GM19238 (cell line): ENCODE measurements at regions not wholly inside any gene's neighbourhood (a gene's known extent, or its start where the extent isn't known, plus 50 kb on each side); places are given as distances from the start of the nearest gene placed in this dataset.

Experiments used
- DNase-seq: peaks from one replicate; pipeline ENCODE4 v3.0.0; 2011; ENCODE audit warnings: low spot score; ENCODE audit not compliant: insufficient read length

DNA sequence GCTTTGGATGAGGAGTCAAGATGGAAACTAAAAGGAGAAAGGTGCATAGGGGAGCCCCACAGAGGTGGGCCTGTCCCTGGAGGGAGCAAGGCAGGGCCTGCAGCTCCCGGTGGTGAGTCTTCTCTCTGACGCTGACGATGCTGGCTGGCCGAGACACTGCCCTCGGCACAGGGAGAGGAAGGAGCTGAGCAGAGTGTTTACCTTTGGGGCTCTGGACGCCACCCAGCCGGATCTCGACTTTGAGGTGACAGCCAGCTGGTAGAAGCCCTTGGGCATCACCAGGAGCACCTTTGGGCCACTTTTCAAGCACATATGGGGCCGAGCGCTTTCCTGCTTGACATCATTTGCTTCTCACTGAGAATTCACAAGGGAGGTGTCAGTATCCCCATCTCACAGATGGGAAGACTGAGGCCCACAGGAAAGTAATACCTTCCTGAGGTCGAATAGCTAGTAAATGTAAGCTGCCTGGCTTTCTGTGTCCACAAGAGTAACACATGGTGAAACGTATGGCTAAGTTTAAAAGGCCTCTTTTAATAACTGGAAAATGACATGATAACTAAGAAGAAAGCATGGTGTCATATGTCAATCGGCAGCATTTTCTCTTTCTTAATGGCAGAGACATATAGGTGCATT, 294.3 kb upstream of the TNRC6C start:
- no peak for DNase-seq

GRCh38 chr17:77665833-77666232, 292.7 kb upstream of the TNRC6C start:
- no peak for DNase-seq

- DNase-seq: no peak
Measured at GRCh38 chr17:77666462-77666861, 292.0 kb upstream of the TNRC6C start.

GRCh38 chr17:77666881-77667395, 291.6 kb upstream of the TNRC6C start:
- peak; percentile 35 for DNase-seq

- no peak for DNase-seq
Measured at GRCh38 chr17:77667478-77667877, 291.0 kb upstream of the TNRC6C start.

DNA sequence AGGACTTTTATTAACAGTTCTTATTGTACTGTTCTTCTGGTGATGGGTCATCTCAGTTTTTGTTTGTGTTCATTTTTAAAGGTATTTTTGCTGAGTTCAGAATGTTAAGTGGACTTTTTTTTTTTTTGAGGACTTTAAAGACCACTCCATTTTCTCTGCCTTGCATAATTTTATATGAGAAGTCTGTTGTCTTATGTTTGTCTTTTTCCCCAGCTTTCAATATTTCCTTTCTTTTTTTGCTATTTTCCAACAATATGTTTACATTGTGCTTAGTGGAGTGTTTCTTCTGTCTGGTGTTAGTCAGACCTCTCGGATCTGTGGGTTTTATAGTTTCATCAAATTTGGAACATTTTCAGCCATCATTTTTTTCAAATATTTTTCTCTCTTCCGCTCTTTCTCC, 290.0 kb upstream of the TNRC6C start:
- no peak for DNase-seq

GRCh38 chr17:77670173-77670572, 288.3 kb upstream of the TNRC6C start:
- DNase-seq: no peak

DNA sequence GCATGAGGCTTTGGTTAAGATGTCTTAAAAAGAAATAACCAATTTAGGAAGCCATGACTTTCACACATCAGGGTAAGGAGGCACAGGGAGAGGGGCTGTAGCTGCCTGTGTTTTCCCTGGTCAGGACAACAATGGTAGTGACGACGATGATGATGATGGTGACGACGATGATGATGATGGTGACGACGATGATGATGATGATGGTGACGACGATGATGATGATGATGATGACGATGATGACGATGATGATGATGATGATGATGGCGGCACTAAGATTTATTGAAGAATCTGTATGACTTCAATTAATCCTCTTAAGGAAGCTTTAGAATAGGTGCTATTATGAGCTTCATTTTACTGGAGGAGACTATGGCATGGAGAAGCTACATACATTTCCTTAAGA, 284.1 kb upstream of the TNRC6C start:
- no peak for DNase-seq

- no peak for DNase-seq
Measured at GRCh38 chr17:77675411-77675810, 283.1 kb upstream of the TNRC6C start.

- no peak for DNase-seq
Measured at GRCh38 chr17:77675816-77676215, 282.7 kb upstream of the TNRC6C start.

- no peak for DNase-seq
Measured at GRCh38 chr17:77676237-77676661, 282.3 kb upstream of the TNRC6C start.

DNA sequence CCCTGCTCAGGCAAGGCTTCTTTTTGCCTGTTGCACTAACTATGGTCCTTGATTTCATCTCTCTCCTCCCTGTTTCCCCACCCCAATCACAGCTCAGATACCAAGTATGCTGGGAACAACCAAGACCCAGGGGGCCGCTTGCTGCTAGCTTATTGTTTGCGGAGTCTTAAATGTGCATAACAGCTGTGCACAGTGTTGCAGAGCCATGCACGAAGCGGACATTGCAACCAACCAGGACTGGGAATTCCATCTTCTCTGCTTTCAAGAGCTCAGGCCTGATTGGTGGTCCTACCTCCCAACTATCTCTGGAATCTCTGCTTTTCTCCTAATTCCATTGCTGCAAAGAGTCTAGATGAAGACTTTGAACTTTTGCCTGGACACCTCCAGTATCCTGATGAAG, 281.3 kb upstream of the TNRC6C start:
- no peak for DNase-seq

GRCh38 chr17:77677630-77678029, 280.9 kb upstream of the TNRC6C start:
- DNase-seq: no peak

- DNase-seq: no peak
Measured at GRCh38 chr17:77679589-77679988, 278.9 kb upstream of the TNRC6C start.

DNA sequence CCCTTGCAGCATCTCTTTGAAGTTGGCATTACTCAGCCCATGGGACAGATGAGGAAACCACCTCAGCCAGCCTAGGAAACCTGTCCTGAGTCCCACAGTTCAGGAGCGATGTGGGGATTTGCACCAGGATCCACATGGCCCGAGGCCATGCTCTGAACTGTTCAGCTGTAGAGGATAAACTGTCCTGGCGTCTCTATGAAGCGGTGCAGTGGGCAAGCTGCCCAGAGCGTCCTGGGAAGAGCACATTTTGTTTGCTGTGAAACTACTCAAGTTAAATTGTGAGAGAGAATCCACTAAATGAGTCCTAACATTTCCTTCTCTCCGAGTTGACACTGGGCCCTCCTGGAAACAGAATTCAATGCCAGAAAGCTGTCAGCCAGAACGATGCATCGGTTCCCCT, 276.6 kb upstream of the TNRC6C start:
- DNase-seq: no peak

DNA sequence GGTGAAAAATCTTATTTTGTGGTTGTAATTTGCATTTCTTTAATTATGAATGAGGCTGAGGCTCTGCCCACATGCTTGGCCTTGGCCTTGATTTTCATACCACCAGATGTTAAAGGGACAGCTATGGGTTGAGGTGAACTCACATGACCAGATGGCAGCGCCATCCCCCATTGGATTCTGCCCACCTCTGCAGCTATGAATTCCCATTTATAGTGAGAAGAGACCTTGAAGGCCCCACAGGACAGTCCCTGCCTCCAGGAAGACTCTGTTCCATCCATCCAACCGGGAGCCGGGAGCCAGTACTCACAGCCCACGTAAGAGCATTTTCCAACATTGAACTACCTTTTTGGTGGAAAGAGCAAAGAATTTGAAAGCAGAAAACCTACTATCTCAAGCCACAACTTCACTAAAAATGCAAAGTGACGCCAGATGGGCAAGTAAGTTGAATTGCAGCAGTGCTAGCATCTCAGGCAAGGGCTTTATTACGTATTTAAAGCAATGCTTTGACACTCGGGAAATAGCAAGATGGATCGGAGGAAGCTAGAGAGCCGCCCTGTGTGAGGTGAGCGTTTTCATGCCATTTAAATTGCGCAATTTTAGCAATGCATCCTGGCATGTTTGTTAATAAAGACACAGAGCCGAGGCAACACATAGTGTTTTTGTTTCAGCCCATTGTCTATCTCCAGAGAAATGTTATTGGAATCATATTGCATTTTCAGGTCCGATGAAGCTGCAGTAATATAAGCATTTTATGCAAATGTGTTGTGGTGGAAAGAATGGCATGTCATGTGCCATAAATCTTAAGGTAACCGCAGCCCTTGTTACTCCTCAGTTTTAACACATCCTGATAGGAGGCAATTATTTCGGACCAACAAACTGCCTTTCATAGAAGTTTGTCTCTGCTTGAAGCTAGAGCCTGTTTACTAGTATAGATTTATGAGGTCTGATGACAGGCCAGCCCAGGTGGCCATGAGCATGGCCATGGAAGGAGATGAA, 273.4 kb upstream of the TNRC6C start:
- no peak for DNase-seq

DNA sequence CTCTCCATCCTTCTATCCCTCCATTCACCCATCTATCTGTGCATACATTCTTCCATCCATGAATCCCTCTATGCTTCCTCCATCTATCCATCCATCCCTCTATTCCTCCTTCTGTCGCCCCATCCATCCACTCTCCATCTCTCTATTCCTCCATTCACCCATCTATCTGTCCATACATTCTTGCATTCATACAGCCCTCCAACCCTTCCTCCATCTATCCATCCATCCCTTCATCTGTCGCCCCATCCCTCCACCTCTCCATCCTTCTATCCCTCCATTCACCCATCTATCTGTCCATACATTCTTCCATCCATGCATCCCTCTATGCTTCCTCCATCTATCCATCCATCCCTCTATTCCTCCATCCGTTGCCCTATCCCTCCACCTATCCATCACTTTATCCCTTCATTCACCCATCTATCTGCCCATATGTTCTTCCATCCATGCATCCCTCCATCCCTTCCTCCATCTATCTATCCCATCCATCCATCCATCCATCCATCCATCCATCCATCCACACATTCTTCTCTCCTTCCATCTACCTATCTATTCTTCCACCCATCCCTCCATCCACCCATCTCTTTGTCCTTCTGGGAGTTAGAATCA, 272.5 kb upstream of the TNRC6C start:
- no peak for DNase-seq

GRCh38 chr17:77686903-77687302, 271.6 kb upstream of the TNRC6C start:
- DNase-seq: no peak

DNA sequence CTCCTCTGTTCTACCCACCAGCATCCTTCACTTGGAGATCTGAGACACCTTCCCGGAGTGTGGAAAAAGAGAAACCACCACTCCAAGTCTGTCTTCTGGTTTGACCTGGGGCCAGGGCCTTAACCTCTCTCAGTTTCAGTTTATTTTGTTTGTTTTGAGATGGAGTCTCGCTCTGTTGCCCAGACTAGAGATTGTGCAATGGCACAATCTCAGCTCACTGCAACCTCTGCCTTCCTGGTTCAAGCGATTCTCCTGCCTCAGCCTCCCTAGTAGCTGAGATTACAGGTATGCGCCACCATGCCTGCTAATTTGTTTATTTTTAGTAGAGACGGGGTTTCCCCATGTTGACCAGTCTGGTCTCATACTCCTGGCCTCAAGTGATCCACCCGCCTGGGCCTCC, 271.1 kb upstream of the TNRC6C start:
- DNase-seq: no peak

- no peak for DNase-seq
Measured at GRCh38 chr17:77687921-77688320, 270.6 kb upstream of the TNRC6C start.

DNA sequence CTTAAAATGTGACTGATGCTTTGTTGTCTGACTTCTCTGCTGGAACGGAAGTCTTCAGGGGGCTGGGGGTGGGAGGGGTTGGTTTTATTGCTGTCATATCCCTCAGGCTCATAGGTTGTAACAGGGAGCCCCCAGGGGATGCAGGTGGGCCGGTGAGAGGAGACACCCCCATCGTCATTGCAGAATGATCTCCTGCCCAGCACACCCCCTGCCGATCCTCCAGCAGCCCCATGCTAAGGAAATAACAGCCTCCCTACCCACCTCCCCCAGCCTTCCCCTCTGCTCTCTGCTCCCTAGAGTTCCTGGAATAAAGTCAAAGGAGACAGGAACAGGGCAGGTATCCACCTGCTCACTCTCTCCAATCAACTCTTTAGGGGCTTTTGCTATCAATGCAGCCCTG, 270.1 kb upstream of the TNRC6C start:
- no peak for DNase-seq
